ENCODE measurements at regions not wholly inside any gene's neighbourhood (a gene's known extent, or its start where the extent isn't known, plus 50 kb on each side); places are given as distances from the start of the nearest gene placed in this dataset.
"Not testable (repeated sequence)": the region's sequence is repeated elsewhere in the genome, so short reads cannot be mapped to it uniquely, and the experiment has no call there.

DNA sequence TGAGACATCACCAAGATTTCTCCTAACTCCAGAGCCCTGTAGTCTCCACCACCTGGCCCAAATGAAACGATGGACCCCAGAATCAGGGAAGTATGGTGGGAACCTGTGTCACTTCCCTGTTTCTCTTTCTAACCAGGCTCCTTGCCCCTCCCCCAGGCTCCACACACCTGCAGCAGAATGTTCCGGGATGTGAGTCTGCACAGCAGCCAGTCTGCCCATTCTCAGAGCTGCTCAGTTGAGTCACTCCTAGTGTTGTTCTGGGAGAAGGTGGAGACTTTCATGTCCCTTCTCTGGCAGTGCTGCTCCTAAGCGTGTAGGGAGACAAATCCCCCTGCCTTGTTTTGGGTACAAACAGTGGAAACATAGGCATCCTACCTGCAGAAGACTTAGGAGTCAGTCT is 76.0 kb upstream of the XPA start:
- DNase-seq (ENCODE audit: low spot score) = no peak

GRCh38 chr9:97773723-97774122 is 76.6 kb upstream of the XPA start:
- DNase-seq (ENCODE audit: low spot score) = no peak

DNA sequence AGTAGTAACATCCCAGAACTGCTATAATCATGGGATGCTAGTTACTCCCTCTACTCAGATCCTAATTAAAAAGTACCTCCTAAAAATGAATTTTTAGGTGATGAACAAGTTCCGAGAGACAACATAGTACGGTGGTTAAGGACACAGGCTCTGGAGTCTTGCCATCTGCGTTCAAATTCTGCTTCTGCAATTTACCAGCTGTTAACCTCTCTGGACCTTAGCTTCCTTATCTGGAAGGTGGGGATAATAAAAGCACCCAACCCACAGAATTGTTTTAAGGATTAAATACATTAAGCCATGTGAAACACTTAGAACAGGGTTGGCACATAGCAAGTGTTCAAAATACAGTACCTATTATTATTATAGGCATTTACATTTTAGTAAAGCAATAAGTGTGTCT is 77.5 kb upstream of the XPA start:
- no peak for DNase-seq (ENCODE audit: low spot score)

DNA sequence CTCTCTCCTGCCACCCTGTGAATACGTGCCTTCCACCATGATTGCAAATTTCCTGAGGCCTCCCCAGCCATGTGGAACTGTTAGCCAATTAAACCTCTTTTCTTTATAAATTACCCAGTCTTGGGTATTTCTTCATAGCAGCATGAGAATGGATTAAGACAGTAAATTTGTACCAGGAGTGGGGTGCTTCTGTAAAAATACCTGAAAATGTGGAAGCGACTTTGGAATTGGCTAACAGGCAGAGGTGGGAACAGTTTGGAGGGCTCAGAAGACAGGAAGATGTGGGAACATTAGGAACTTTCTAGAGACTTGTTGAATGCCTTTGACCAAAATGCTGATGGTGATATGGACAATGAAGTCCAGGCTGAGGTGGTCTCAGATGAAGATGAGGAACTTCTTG is 74.3 kb upstream of the FOXE1 start:
- not testable (repeated sequence) for DNase-seq (ENCODE audit: low spot score)

- no peak for DNase-seq (ENCODE audit: low spot score)
Measured at GRCh38 chr9:97779608-97780007, 73.4 kb upstream of the FOXE1 start.

GRCh38 chr9:97781902-97782301 is 71.1 kb upstream of the FOXE1 start:
- DNase-seq (ENCODE audit: low spot score) = no peak

DNA sequence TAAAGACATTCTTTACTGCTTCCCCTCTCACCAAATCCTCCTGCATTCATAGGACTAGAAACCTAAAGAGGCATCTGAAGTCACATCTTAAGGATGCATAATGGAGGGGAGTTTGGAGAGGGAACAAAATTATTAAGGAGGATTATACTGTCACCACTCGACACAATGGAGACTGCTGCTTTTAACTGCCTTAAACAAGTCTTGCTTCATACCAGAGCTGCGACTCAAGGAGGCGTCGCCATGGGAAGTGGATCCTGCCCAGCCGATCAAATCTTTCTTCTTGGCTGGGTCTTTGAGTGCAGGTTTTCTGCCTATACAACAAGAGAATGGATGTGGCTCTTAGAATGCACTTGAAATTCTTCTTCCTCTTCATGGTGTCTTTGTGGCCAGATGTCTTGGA is 66.7 kb upstream of the FOXE1 start:
- no peak for DNase-seq (ENCODE audit: low spot score)

GRCh38 chr9:97787551-97787950 is 65.5 kb upstream of the FOXE1 start:
- no peak for DNase-seq (ENCODE audit: low spot score)

DNA sequence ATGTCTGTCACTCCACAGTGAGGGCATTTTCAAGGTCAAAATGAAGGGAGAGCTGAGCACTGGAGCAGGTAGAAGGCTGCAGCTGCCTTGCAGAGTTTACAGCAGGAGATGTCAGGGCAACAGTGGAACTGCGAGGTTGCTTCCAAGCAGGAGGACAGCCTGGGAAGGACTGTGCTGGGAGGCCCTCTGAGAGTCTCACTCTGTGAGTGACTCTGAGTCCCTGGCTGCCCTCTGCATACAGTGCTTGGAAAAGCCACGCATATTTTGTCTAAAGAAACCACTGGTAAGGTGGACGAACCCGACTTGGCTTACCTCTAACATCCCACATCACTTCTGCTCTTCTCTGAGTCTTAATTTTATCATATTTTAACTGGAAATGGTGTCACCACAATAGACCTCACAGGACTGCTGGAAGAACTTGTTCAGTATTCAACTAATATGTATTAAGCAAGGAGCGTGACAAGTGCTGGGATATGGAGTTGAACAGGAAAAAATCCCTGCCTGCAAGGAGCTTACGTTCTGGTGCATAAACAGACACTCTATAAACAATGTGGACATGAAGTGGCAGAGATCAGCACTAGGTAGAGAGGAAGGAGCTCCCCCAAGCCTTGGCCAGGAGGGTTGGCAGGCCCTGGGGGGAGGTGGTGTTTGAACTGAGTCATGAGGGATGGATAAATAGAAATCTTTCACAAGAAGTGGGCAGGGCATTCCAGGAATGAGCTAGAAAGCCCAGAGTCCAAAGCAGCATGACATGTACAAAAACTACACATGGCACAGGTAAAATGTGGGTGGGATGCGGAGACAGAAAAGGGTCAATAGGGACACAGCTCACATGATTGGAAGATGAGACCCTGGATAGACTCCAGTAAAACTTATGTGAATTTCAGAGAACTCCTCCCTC is 64.0 kb upstream of the FOXE1 start:
- DNase-seq (ENCODE audit: low spot score) = no peak

- DNase-seq (ENCODE audit: low spot score) = no peak
Measured at GRCh38 chr9:97790542-97790941, 62.5 kb upstream of the FOXE1 start.

GRCh38 chr9:97791542-97791941 is 61.5 kb upstream of the FOXE1 start:
- no peak for DNase-seq (ENCODE audit: low spot score)

GRCh38 chr9:97793067-97793466 is 60.0 kb upstream of the FOXE1 start:
- no peak for DNase-seq (ENCODE audit: low spot score)

DNA sequence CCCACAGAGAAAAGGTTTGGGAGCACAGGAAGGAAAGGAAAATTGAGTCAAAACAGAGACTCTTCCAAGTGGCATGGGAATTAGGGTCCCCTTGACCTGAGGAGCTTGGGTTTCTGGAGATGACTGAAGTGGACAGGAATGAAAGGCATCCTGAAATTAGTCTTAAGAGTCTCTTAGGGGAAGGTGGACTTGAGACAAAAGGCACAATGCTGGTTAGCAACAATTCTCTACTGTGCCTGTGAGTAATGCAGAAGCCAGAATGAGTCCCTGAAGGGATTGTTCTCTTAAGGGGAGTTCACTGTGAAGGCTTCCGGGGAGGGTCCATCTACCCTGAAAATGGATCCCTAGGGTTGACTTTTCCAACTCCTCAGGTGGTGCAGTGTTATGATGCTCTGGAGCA is 58.4 kb upstream of the FOXE1 start:
- DNase-seq (ENCODE audit: low spot score) = no peak

DNA sequence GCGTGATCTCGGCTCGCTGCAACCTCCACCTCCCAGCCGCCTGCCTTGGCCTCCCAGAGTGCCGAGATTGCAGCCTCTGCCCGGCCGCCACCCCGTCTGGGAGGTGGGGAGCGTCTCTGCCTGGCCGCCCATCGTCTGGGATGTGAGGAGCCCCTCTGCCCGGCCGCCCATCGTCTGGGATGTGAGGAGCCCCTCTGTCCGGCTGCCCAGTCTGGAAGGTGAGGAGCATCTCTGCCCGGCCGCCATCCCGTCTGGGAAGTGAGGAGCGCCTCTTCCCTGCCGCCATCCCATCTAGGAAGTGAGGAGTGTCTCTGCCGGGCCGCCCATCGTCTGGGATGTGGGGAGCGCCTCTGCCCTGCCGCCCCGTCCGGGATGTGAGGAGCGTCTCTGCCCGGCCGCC is 56.9 kb upstream of the FOXE1 start:
- not testable (repeated sequence) for DNase-seq (ENCODE audit: low spot score)

GRCh38 chr9:97801180-97801579 is 51.8 kb upstream of the FOXE1 start:
- no peak for DNase-seq (ENCODE audit: low spot score)

DNA sequence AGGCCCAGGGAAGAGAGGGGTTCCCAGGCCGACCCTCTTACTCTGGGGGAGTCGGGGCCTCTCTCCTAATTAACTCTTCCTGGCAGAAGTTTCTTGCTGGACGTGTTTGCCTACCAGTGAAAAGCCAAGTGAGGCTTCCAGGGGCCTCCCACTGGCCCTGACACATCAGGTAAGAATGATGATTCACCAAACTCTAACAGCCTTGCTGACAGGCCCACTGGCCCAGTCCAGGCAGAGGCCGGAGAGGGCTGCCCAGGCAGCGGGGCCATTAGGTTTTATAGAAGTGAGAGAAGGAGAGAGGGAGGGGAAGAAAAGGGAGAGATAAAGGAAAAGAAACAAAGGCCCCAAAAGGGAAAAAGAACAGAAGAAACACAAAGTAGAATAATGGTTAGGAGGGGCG is 50.8 kb upstream of the FOXE1 start:
- DNase-seq (ENCODE audit: low spot score) = no peak

GRCh38 chr9:97803167-97804058 is 49.6 kb upstream of the FOXE1 start:
- DNase-seq (ENCODE audit: low spot score) = peak; percentile 73
